Keratinocyte (primary cell): ENCODE measurements at regions not wholly inside any gene's neighbourhood (a gene's known extent, or its start where the extent isn't known, plus 50 kb on each side); places are given as distances from the start of the nearest gene placed in this dataset.

Experiments
- DNase-seq: peaks from one replicate; pipeline ENCODE4 v3.0.0-alpha.2; 2011; ENCODE audit warnings: low read depth, missing footprints, low spot score
- FAIRE-seq: peaks from 2 replicates; lab custom pipeline; 2011; peaks lifted over from hg19 to GRCh38; lab: Jason Lieb, UNC
- H2AFZ ChIP-seq: 2 replicates; pipeline ENCODE4 v1.6.0; 2012; ENCODE audit warnings: low read length, control low read depth, inconsistent platforms; ENCODE audit not compliant: control insufficient read depth
- H3K27ac ChIP-seq: 2 replicates; pipeline ENCODE4 v1.5.1; 2011; ENCODE audit warnings: low read length; ENCODE audit not compliant: control insufficient read depth, insufficient read depth
- H3K27me3 ChIP-seq: 3 replicates; pipeline ENCODE4 v1.6.0; 2011; ENCODE audit warnings: low read length; ENCODE audit not compliant: control insufficient read depth, insufficient read depth; ENCODE audit errors: extremely low read depth
- H3K36me3 ChIP-seq, 2 experiments: 2 replicates in 1 of 2; 3 replicates in 1 of 2; pipeline ENCODE4 v1.5.1; 2011; ENCODE audit warnings: low read length in 2 of 2, mild to moderate bottlenecking in 1 of 2; ENCODE audit not compliant: control insufficient read depth in 2 of 2, insufficient read depth in 2 of 2; ENCODE audit errors: extremely low read depth in 1 of 2
- H3K4me1 ChIP-seq: 3 replicates; pipeline ENCODE4 v1.5.1; 2011; ENCODE audit warnings: low read length; ENCODE audit not compliant: control insufficient read depth, insufficient read depth; ENCODE audit errors: extremely low read depth
- H3K4me2 ChIP-seq: 3 replicates; pipeline ENCODE4 v1.6.0; 2011; ENCODE audit warnings: low read depth, low read length; ENCODE audit not compliant: control insufficient read depth, insufficient read depth; ENCODE audit errors: extremely low read depth
- H3K4me3 ChIP-seq, 3 experiments: fragments of 200-600 bp in 1 of 3; sonication (generic) in 1 of 3; 2 replicates in 2 of 3; 3 replicates in 1 of 3; pipeline ENCODE4 v1.5.1; 2011 to 2016; ENCODE audit warnings: low read length in 3 of 3, mild to moderate bottlenecking in 3 of 3, control low read depth in 2 of 3, inconsistent platforms in 1 of 3, low read depth in 1 of 3, mixed read lengths in 1 of 3, mixed run types in 1 of 3, moderate library complexity in 1 of 3; ENCODE audit not compliant: control insufficient read depth in 2 of 3, insufficient read depth in 2 of 3; ENCODE audit errors: extremely low read depth in 1 of 3
- H3K79me2 ChIP-seq: 2 replicates; pipeline ENCODE4 v1.6.0; 2012; ENCODE audit warnings: low read length; ENCODE audit not compliant: control insufficient read depth, insufficient read depth
- H3K9ac ChIP-seq: 3 replicates; pipeline ENCODE4 v1.6.0; 2011; ENCODE audit warnings: low read length; ENCODE audit not compliant: control insufficient read depth, insufficient read depth; ENCODE audit errors: extremely low read depth
- H3K9me1 ChIP-seq: 3 replicates; pipeline ENCODE4 v1.6.0; 2011; ENCODE audit warnings: low read length; ENCODE audit not compliant: control insufficient read depth, insufficient read depth; ENCODE audit errors: extremely low read depth
- H3K9me3 ChIP-seq: 2 replicates; pipeline ENCODE4 v1.5.1; 2012; ENCODE audit warnings: low read depth, low read length; ENCODE audit not compliant: control insufficient read depth
- H4K20me1 ChIP-seq: 3 replicates; pipeline ENCODE4 v1.6.0; 2011; ENCODE audit warnings: low read length; ENCODE audit not compliant: control insufficient read depth, insufficient read depth; ENCODE audit errors: extremely low read depth
- EZH2 ChIP-seq: IDR thresholded peaks from one replicate; pipeline ENCODE4 v1.6.1; 2012; ENCODE audit warnings: inconsistent platforms, mild to moderate bottlenecking, low read length, moderate library complexity
- dilution Hi-C: fragments of 300-500 bp; cut with MboI; formaldehyde crosslinking; loops from one replicate; pipeline ENCODE4 v1.7.0; 2020; ENCODE audit warnings: low sequenced_read_pairs; ENCODE audit not compliant: extremely low pct_ligation_motif_present
- TF ChIP-seq, protein P1 (sequence below), 3 experiments: IDR thresholded peaks in 1 of 3; conservative IDR thresholded peaks in 1 of 3; optimal IDR thresholded peaks in 1 of 3; 2 replicates in 2 of 3; 3 replicates in 1 of 3; pipeline versions ENCODE3 to v1.5.1; 2011; ENCODE audit warnings: low read length in 3 of 3, mild to moderate bottlenecking in 3 of 3, moderate library complexity in 2 of 3, control low read depth in 1 of 3, inconsistent platforms in 1 of 3; ENCODE audit not compliant: insufficient read depth in 2 of 3; ENCODE audit errors: extremely low read depth in 1 of 3

DNA sequence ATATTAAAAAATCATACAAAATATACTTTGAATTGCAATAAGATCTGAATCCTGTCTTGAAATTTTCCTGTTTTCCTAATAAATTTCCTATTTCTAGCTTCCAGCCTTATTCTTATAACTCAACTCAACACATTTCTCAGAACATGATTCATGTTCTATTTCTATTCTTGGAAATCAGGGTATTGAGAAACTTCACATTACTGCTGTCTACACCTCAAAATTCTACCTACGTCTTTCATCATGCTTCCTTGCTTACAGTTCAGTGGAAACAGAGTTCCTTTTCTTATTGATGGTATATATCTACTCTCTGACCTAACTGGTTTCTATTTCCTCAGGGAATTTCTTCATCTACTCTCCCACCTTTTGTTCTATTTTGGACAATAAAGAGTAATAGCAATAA, 2139.0 kb downstream of the ARAP2 start:
- H3K79me2 ChIP-seq, result no peaks in the 10 kb centered on the region
- no peaks in the 10 kb centered on the region for H3K9me3 ChIP-seq
- H4K20me1 ChIP-seq, result no peaks in the 10 kb centered on the region
- no peak for FAIRE-seq
- no peak overlapping the region for H3K27ac ChIP-seq
- H3K27me3 ChIP-seq, result no peaks in the 10 kb centered on the region
- H3K4me2 ChIP-seq, result no peak overlapping the region
- no peaks in the 10 kb centered on the region for H3K36me3 ChIP-seq
- no peaks in the 10 kb centered on the region for H3K4me1 ChIP-seq
- no peak overlapping the region for H3K4me3 ChIP-seq
- no peak for DNase-seq
- no peak overlapping the region for H3K9ac ChIP-seq
- H3K9me1 ChIP-seq, result no peaks in the 10 kb centered on the region
- no peak for TF ChIP-seq EZH2
- TF ChIP-seq, protein P1, sequence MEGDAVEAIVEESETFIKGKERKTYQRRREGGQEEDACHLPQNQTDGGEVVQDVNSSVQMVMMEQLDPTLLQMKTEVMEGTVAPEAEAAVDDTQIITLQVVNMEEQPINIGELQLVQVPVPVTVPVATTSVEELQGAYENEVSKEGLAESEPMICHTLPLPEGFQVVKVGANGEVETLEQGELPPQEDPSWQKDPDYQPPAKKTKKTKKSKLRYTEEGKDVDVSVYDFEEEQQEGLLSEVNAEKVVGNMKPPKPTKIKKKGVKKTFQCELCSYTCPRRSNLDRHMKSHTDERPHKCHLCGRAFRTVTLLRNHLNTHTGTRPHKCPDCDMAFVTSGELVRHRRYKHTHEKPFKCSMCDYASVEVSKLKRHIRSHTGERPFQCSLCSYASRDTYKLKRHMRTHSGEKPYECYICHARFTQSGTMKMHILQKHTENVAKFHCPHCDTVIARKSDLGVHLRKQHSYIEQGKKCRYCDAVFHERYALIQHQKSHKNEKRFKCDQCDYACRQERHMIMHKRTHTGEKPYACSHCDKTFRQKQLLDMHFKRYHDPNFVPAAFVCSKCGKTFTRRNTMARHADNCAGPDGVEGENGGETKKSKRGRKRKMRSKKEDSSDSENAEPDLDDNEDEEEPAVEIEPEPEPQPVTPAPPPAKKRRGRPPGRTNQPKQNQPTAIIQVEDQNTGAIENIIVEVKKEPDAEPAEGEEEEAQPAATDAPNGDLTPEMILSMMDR (optimal IDR thresholded peaks at IDR 0.05 in 1 of 3, IDR thresholded peaks at IDR 0.05 in 1 of 3, conservative IDR thresholded peaks at IDR 0.05 in 1 of 3; ENCODE audit: extremely low read depth in 1 of 3, insufficient read depth in 2 of 3, low read length in 3 of 3), result no peak
- H2AFZ ChIP-seq, result no peak overlapping the region
- dilution Hi-C loops, result no loop called here

DNA sequence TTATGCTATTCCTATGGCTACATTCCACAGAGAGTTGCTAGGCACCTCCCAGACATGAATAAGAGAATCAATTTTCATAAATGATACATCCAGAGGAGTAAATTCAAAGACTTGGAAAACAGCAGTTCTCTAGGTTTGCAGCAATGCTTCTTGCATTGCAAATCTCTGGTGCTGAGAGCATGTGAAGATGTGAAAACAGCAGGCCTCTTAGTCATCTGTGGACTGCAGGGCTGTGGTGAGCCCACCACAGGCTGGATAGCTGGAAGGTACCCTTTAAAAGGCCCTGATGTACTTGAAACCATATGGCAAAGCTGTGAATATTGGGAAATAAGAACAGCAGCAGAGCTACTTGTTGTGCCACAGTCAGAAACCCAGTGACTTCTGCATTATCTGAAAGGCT, 2135.9 kb downstream of the ARAP2 start:
- Histone ChIP-seq H3K4me2 (no peak overlapping the region), H3K36me3 (no peaks in the 10 kb centered on the region), H2AFZ (no peak overlapping the region), H3K9me1 (no peaks in the 10 kb centered on the region), H4K20me1 (no peaks in the 10 kb centered on the region), H3K79me2 (no peaks in the 10 kb centered on the region), H3K4me1 (no peaks in the 10 kb centered on the region), H3K4me3 (no peak overlapping the region), H3K27ac (no peak overlapping the region), H3K27me3 (no peaks in the 10 kb centered on the region), H3K9me3 (no peaks in the 10 kb centered on the region), H3K9ac (no peak overlapping the region)
- TF ChIP-seq, protein P1 (optimal IDR thresholded peaks at IDR 0.05 in 1 of 3, IDR thresholded peaks at IDR 0.05 in 1 of 3, conservative IDR thresholded peaks at IDR 0.05 in 1 of 3; ENCODE audit: extremely low read depth in 1 of 3, insufficient read depth in 2 of 3, low read length in 3 of 3), result no peak
- no peak for TF ChIP-seq EZH2
- DNase-seq (no peak), FAIRE-seq (no peak)
- dilution Hi-C loops, result no loop called here
